ENCODE measurements at regions not wholly inside any gene's neighbourhood (a gene's known extent, or its start where the extent isn't known, plus 50 kb on each side); places are given as distances from the start of the nearest gene placed in this dataset.

GRCh38 chr6:144347448-144347759 is 62.3 kb downstream of the UTRN start:
- no peak overlapping the region for H3K4me3 ChIP-seq (ENCODE audit: low read depth, low read length)
- no peak for TF ChIP-seq CTCF (IDR thresholded peaks at IDR 0.05; ENCODE audit: insufficient read depth, low read length)
- DNase-seq (ENCODE audit: low read depth), result no peak

GRCh38 chr6:144347933-144348332 is 62.8 kb downstream of the UTRN start:
- no peak for TF ChIP-seq CTCF (IDR thresholded peaks at IDR 0.05; ENCODE audit: insufficient read depth, low read length)

GRCh38 chr6:144349690-144350527 is 64.8 kb downstream of the UTRN start:
- DNase-seq (ENCODE audit: low read depth), result peak; percentile 90
- no peak for TF ChIP-seq CTCF (IDR thresholded peaks at IDR 0.05; ENCODE audit: insufficient read depth, low read length)
- H3K4me3 ChIP-seq (ENCODE audit: low read depth, low read length), result peak overlapping the region; percentile 23

More at GRCh38 chr6:144347933-144348332, 62.8 kb downstream of the UTRN start:
- no peak for DNase-seq (ENCODE audit: low read depth)
- no peak overlapping the region for H3K4me3 ChIP-seq (ENCODE audit: low read depth, low read length)

GRCh38 chr6:144350528-144350880 is 65.4 kb downstream of the UTRN start:
- no peak for TF ChIP-seq CTCF (IDR thresholded peaks at IDR 0.05; ENCODE audit: insufficient read depth, low read length)
- peak overlapping the region; percentile 23 for H3K4me3 ChIP-seq (ENCODE audit: low read depth, low read length)
- no peak for DNase-seq (ENCODE audit: low read depth)

GRCh38 chr6:144351379-144352127 is 66.4 kb downstream of the UTRN start:
- TF ChIP-seq CTCF (IDR thresholded peaks at IDR 0.05; ENCODE audit: insufficient read depth, low read length), result no peak
- no peak overlapping the region for H3K4me3 ChIP-seq (ENCODE audit: low read depth, low read length)
- DNase-seq (ENCODE audit: low read depth), result peak; percentile 54

GRCh38 chr6:144352331-144352730 is 67.2 kb downstream of the UTRN start:
- no peak for TF ChIP-seq CTCF (IDR thresholded peaks at IDR 0.05; ENCODE audit: insufficient read depth, low read length)
- no peak overlapping the region for H3K4me3 ChIP-seq (ENCODE audit: low read depth, low read length)
- no peak for DNase-seq (ENCODE audit: low read depth)

All from fibroblast of the aortic adventitia (primary cell).